A549 (cell line): ENCODE measurements at regions not wholly inside any gene's neighbourhood (a gene's known extent, or its start where the extent isn't known, plus 50 kb on each side); places are given as distances from the start of the nearest gene placed in this dataset.
A peak's percentile ranks its signal among the peaks of the same experiment; 100 is the strongest.
"Not testable (repeated sequence)": the region's sequence is repeated elsewhere in the genome, so short reads cannot be mapped to it uniquely, and the experiment has no call there.

Experiments used
- ATAC-seq, 2 experiments: fragments of 200-7000 bp in 1 of 2; fragments of >200 bp in 1 of 2; cut with Nextera tagmentation in 1 of 2; cut with Tn5 transposase in 1 of 2; 3 replicates each; pipeline versions ENCODE4 v1.8.0 to v1.9.1; 2018 to 2020; ENCODE audit warnings: mild to moderate bottlenecking in 1 of 2, moderate library complexity in 1 of 2
- CTCF ChIA-PET: fragments of 300-600 bp; sonication (Branson Sonifier 250); formaldehyde crosslinking; extraction: SDS; loops from one replicate; lab custom pipeline; 2021; ENCODE audit warnings: antibody characterized with exemption, inconsistent platforms; lab: Yijun Ruan, JAX
- POLR2A ChIA-PET: fragments of 350-600 bp; formaldehyde crosslinking; extraction: SDS; loops from one replicate; lab custom pipeline; 2021; ENCODE audit warnings: antibody characterized with exemption, inconsistent platforms; lab: Yijun Ruan, JAX
- DNase-seq, 2 experiments: peaks; one replicate each; pipeline versions ENCODE4 v3.0.0 to v3.0.0-alpha.2; 2011 to 2016; ENCODE audit warnings: low read depth in 1 of 2, low spot score in 1 of 2
- FAIRE-seq: peaks from 2 replicates; lab custom pipeline; 2011; peaks lifted over from hg19 to GRCh38; lab: Jason Lieb, UNC
- H3K27ac ChIP-seq, 2 experiments: fragments of >200 bp; sonication (Bioruptor Twin); formaldehyde crosslinking; 3 replicates each; pipeline ENCODE4 v1.5.1; 2016 to 2017
- H3K4me1 ChIP-seq: fragments of >200 bp; sonication (Bioruptor Twin); formaldehyde crosslinking; 3 replicates; pipeline ENCODE4 v1.6.1; 2016
- H3K4me2 ChIP-seq: fragments of >200 bp; sonication (Bioruptor Twin); formaldehyde crosslinking; 3 replicates; pipeline ENCODE4 v1.6.1; 2016
- H3K4me3 ChIP-seq: fragments of >200 bp; sonication (Bioruptor Twin); formaldehyde crosslinking; 3 replicates; pipeline ENCODE4 v1.5.1; 2016
- H3K9me3 ChIP-seq: fragments of >200 bp; sonication (Bioruptor Twin); formaldehyde crosslinking; 3 replicates; pipeline ENCODE4 v1.6.1; 2016
- BCL3 ChIP-seq: fragments of >200 bp; sonication (Bioruptor Twin); formaldehyde crosslinking; IDR thresholded peaks from 3 replicates; pipeline ENCODE4 v1.6.1; 2016
- CHD2 ChIP-seq: fragments of 150-350 bp; IDR thresholded peaks from 2 replicates; pipeline ENCODE4 v1.6.1; 2014; ENCODE audit warnings: low read length; ENCODE audit not compliant: partially characterized antibody
- CTCF ChIP-seq: fragments of >200 bp; sonication (Bioruptor Twin); formaldehyde crosslinking; IDR thresholded peaks from 3 replicates; pipeline ENCODE4 v1.5.1; 2016
- E2F6 ChIP-seq: IDR thresholded peaks from 2 replicates; pipeline ENCODE4 v1.6.1; 2012; ENCODE audit warnings: low read depth, borderline replicate concordance
- EHF ChIP-seq: fragments of 250-450 bp; sonication (Bioruptor Pico); IDR thresholded peaks from 2 replicates; pipeline ENCODE4 v1.5.0; 2020; ENCODE audit warnings: mild to moderate bottlenecking
- ELK1 ChIP-seq: fragments of 150-350 bp; IDR thresholded peaks from 2 replicates; pipeline ENCODE4 v1.6.1; 2014; ENCODE audit warnings: low read depth, mild to moderate bottlenecking, low read length
- ESRRA ChIP-seq: fragments of 150-350 bp; IDR thresholded peaks from 2 replicates; pipeline ENCODE4 v1.6.1; 2014; ENCODE audit warnings: mild to moderate bottlenecking, low read length, borderline replicate concordance
- FOSL2 ChIP-seq, 2 experiments: fragments of 450-650 bp in 1 of 2; fragments of >200 bp in 1 of 2; sonication (Bioruptor Twin) in 1 of 2; formaldehyde crosslinking; IDR thresholded peaks; 2 replicates each; pipeline versions ENCODE4 v1.5.0 to v1.6.1; 2016 to 2020; ENCODE audit warnings: mild to moderate bottlenecking in 1 of 2, moderate library complexity in 1 of 2
- FOXS1 ChIP-seq: fragments of 250-450 bp; sonication (Bioruptor Pico); IDR thresholded peaks from 2 replicates; pipeline ENCODE4 v1.5.0; 2020; ENCODE audit warnings: mild to moderate bottlenecking, moderate library complexity
- GATA3 ChIP-seq: IDR thresholded peaks from 2 replicates; pipeline ENCODE4 v1.6.1; 2012; ENCODE audit warnings: borderline replicate concordance
- HDAC2 ChIP-seq: fragments of 200-600 bp; sonication (generic); IDR thresholded peaks from 2 replicates; pipeline ENCODE4 v1.6.1; 2016
- HES2 ChIP-seq: fragments of >200 bp; sonication (Bioruptor Twin); formaldehyde crosslinking; IDR thresholded peaks from 2 replicates; pipeline ENCODE4 v1.6.1; 2016
- HEYL ChIP-seq: fragments of 250-450 bp; sonication (Bioruptor Pico); IDR thresholded peaks from 2 replicates; pipeline ENCODE4 v1.8.0; 2021; ENCODE audit warnings: mild to moderate bottlenecking, moderate library complexity
- HOXB5 ChIP-seq: fragments of 250-450 bp; sonication (Bioruptor Pico); IDR thresholded peaks from 2 replicates; pipeline ENCODE4 v1.5.0; 2020; ENCODE audit warnings: mild to moderate bottlenecking, moderate library complexity
- KDM1A ChIP-seq: fragments of 200-600 bp; sonication (generic); IDR thresholded peaks from 2 replicates; pipeline ENCODE4 v1.6.1; 2016; ENCODE audit warnings: low read depth, mild to moderate bottlenecking
- MAZ ChIP-seq: fragments of 150-350 bp; IDR thresholded peaks from 2 replicates; pipeline ENCODE4 v1.6.1; 2014; ENCODE audit warnings: antibody characterized with exemption, low read depth, low read length, borderline replicate concordance
- NFE2L2 ChIP-seq: fragments of 150-350 bp; conservative IDR thresholded peaks from 2 replicates; pipeline ENCODE4 v1.6.1; 2014; ENCODE audit warnings: low read length
- NR3C1 ChIP-seq: fragments of >200 bp; sonication (Bioruptor Twin); formaldehyde crosslinking; IDR thresholded peaks from 3 replicates; pipeline ENCODE4 v1.6.1; 2017
- RARB ChIP-seq: fragments of 250-450 bp; sonication (Bioruptor Pico); IDR thresholded peaks from 2 replicates; pipeline ENCODE4 v1.8.0; 2021; ENCODE audit warnings: mild to moderate bottlenecking, moderate library complexity
- RCOR1 ChIP-seq: fragments of 150-350 bp; IDR thresholded peaks from 2 replicates; pipeline ENCODE4 v1.6.1; 2014; ENCODE audit warnings: antibody characterized with exemption, low read length, low read depth
- ZC3H11A ChIP-seq: fragments of 450-650 bp; IDR thresholded peaks from 2 replicates; pipeline ENCODE4 v1.6.1; 2014; ENCODE audit warnings: antibody characterized with exemption, mild to moderate bottlenecking
- ZFP36 ChIP-seq: fragments of 450-650 bp; IDR thresholded peaks from 2 replicates; pipeline ENCODE4 v1.6.1; 2014; ENCODE audit warnings: borderline replicate concordance; ENCODE audit not compliant: partially characterized antibody
- WGBS: methylation state at CpG from one replicate; pipeline ENCODE4 v1.1.6; 2017; ENCODE audit errors: missing lambda C conversion rate; 5-methylcytosine and 5-hydroxymethylcytosine counted together
- TF ChIP-seq, protein P1 (sequence below): fragments of 450-650 bp; IDR thresholded peaks from 2 replicates; pipeline ENCODE4 v1.6.1; 2014; ENCODE audit warnings: antibody characterized with exemption
- TF ChIP-seq, protein P2 (sequence below): IDR thresholded peaks from 2 replicates; pipeline ENCODE4 v1.6.1; 2012

DNA sequence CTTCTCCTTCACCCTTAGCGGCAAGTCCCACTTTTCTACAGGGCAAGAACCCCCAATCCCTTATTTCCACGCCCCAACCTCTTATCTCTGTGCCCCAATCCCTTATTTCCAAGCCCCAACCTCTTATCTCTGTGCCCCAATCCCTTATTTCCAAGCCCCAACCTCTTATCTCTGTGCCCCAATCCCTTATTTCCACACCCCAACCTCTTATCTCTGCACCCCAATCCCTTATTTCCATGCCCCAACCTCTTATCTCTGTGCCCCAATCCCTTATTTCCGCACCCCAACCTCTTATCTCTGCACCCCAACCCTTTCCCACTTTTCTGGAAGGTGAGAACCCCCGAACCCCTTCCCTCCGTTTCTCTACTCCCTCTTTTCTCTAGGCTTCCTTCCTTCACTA is 116.1 kb upstream of the GJE1 start:
- H3K4me3 ChIP-seq, CTCF ChIA-PET, H3K4me2 ChIP-seq, POLR2A ChIA-PET, H3K27ac ChIP-seq, FAIRE-seq, H3K9me3 ChIP-seq, ATAC-seq, DNase-seq: not testable (repeated sequence)
- H3K4me1 ChIP-seq: peaks cover 30% of the 10 kb centered on the region
- WGBS: 84% methylated on average over 3 of the region's 5 CpGs

DNA sequence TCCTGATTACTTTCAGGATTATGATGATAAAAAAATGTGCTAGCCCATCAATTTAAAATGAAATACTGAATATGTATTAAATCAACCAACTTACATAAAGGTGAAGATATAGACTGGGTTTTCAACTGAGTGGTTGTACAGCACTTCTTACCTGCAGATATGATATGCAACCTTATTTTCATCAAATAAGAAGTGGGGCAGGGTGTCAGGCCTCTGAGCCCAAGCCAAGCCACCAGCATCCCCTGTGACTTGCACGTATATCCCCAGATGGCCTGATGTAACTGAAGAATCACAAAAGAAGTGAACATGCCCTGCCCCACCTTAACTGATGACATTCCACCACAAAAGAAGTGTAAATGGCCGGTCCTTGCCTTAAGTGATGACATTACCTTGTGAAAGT is 117.3 kb upstream of the GJE1 start:
- ATAC-seq, CTCF ChIA-PET, POLR2A ChIA-PET, H3K9me3 ChIP-seq, DNase-seq, FAIRE-seq, H3K4me3 ChIP-seq: not testable (repeated sequence)
- WGBS: 67% methylated on average over 1 of the region's 2 CpGs
- Histone ChIP-seq H3K27ac (peak overlapping the region; percentile 67 to 87; a peak in 3 of 6 replicates), H3K4me1 (peaks cover 35% of the 10 kb centered on the region), H3K4me2 (peak overlapping the region; percentile 73; the same call in 1 of the 3 replicates)

- TF ChIP-seq, protein P1, sequence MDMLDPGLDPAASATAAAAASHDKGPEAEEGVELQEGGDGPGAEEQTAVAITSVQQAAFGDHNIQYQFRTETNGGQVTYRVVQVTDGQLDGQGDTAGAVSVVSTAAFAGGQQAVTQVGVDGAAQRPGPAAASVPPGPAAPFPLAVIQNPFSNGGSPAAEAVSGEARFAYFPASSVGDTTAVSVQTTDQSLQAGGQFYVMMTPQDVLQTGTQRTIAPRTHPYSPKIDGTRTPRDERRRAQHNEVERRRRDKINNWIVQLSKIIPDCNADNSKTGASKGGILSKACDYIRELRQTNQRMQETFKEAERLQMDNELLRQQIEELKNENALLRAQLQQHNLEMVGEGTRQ: no peak
- TF ChIP-seq ESRRA: no peak
- TF ChIP-seq MAZ: no peak
- no peak for TF ChIP-seq RCOR1
- TF ChIP-seq, protein P2, sequence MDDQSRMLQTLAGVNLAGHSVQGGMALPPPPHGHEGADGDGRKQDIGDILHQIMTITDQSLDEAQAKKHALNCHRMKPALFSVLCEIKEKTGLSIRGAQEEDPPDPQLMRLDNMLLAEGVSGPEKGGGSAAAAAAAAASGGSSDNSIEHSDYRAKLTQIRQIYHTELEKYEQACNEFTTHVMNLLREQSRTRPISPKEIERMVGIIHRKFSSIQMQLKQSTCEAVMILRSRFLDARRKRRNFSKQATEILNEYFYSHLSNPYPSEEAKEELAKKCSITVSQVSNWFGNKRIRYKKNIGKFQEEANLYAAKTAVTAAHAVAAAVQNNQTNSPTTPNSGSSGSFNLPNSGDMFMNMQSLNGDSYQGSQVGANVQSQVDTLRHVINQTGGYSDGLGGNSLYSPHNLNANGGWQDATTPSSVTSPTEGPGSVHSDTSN: no peak
- TF ChIP-seq RARB: no peak
- no peak for TF ChIP-seq KDM1A
- TF ChIP-seq CHD2: no peak
- no peak for TF ChIP-seq FOXS1 (CRISPR knock-in tag)
- TF ChIP-seq GATA3: no peak
- no peak for TF ChIP-seq NFE2L2
- no peak for TF ChIP-seq ZC3H11A
- no peak for TF ChIP-seq HEYL (CRISPR knock-in tag)
- no peak for TF ChIP-seq ELK1
- TF ChIP-seq HOXB5 (CRISPR knock-in tag): no peak
- no peak for TF ChIP-seq NR3C1
- TF ChIP-seq, all 56 proteins: peak for 0
- no peak overlapping the region for H3K4me3 ChIP-seq
- FAIRE-seq: no peak
- no peak for DNase-seq
- peaks cover 35% of the 10 kb centered on the region for H3K4me1 ChIP-seq
- ATAC-seq: peak in 1 of 2 experiments; percentile 30; a peak in 1 of 6 replicates
- H3K9me3 ChIP-seq: no peaks in the 10 kb centered on the region
- POLR2A ChIA-PET: no interaction called here
- 53% methylated on average over 5 of the region's 5 CpGs for WGBS
- H3K27ac ChIP-seq: peak overlapping the region; percentile 67 to 87; a peak in 5 of 6 replicates
- H3K4me2 ChIP-seq: peak overlapping the region; percentile 73
- CTCF ChIA-PET: interaction anchor here (1.2 kb wide), 1 partner anchor 26 kb away, joined by 6 read pairs; no protein-coding TSS in a partner anchor
Observed at GRCh38 chr6:142015011-142015410, 117.7 kb upstream of the GJE1 start.

DNA sequence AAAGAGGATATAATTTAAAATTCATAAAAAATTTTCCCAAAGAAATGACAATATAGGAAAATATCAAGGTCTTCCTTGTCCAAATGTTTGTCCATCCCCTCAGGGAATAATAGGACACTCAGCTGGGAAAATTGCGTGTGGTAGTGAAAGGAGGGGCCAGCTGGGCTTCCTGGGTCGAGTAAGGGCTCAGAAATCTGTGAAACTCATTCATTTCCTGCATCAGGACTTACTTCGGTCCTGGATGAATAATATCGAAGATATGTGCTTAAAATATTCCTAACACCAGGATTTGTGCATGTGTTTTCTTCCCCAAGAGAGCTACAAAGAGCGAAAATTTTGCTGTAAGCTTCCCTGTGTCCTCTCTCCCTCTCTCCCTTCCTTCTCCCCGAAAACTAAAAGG is 118.2 kb upstream of the GJE1 start:
- FAIRE-seq (no peak), ATAC-seq (peak; percentile 83 to 88), DNase-seq (peak; percentile 11 to 72)
- under 1% methylated on average over 6 of the region's 6 CpGs for WGBS
- CTCF ChIA-PET: interaction anchor here (1.2 kb wide), 1 partner anchor 26 kb away, joined by 6 read pairs; no protein-coding TSS in a partner anchor
- Histone ChIP-seq H3K4me3 (no peak overlapping the region), H3K9me3 (no peaks in the 10 kb centered on the region), H3K4me2 (peak overlapping the region; percentile 73), H3K4me1 (peaks cover 35% of the 10 kb centered on the region), H3K27ac (peak overlapping the region; percentile 67 to 87; a peak in 5 of 6 replicates)
- POLR2A ChIA-PET: no interaction called here
- TF ChIP-seq E2F6: no peak
- no peak for TF ChIP-seq ZFP36
- 0 out of 2 replicates have a peak, but pooled peaks have one; percentile 26 for TF ChIP-seq FOSL2 (IDR thresholded peaks at IDR 0.05)
- peak; percentile 40; the same call in 1 of the 2 replicates for TF ChIP-seq FOSL2 (CRISPR knock-in tag; IDR thresholded peaks at IDR 0.05)
- no peak for TF ChIP-seq CTCF
- TF ChIP-seq NFE2L2: no peak
- TF ChIP-seq HES2: no peak
- TF ChIP-seq HOXB5 (CRISPR knock-in tag): no peak
- TF ChIP-seq HDAC2: no peak
- TF ChIP-seq EHF: no peak
- TF ChIP-seq BCL3: no peak
